NCI-H524 treated with DMSO at 0.1 percent for 48 hours (cell line): ENCODE measurements at regions not wholly inside any gene's neighbourhood (a gene's known extent, or its start where the extent isn't known, plus 50 kb on each side); places are given as distances from the start of the nearest gene placed in this dataset.

Experiments
- DNase-seq: peaks from one replicate; lab custom pipeline; 2025; lab: John Stamatoyannopoulos, UW

DNA sequence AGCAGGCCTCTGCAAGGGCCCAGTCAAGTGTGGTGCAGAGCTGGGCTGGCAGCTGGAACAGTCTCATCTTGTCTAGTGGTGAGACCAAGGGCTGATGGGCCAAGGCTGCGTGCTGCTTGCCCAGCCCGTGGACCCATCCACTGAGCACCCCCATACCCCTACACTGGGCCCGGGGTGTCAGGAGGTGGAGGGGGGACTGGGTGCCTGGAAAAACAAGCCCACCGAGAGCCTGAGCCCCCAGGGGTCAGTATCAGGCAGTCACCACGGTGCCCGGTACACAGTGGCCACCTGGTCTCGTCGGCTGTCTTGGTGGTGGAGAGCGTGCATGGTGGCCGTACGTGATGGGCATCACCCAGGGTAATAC is 238.3 kb downstream of the SEC14L1 start:
- DNase-seq: no peak

GRCh38 chr17:77379832-77380231 is 239.1 kb downstream of the SEC14L1 start:
- DNase-seq: no peak

GRCh38 chr17:77380395-77381184 is 239.8 kb downstream of the SEC14L1 start:
- no peak for DNase-seq

- no peak for DNase-seq
These were observed 240.5 kb downstream of the SEC14L1 start for GRCh38 chr17:77381185-77381700.

GRCh38 chr17:77381731-77382130 is 241.0 kb downstream of the SEC14L1 start:
- DNase-seq: no peak

DNA sequence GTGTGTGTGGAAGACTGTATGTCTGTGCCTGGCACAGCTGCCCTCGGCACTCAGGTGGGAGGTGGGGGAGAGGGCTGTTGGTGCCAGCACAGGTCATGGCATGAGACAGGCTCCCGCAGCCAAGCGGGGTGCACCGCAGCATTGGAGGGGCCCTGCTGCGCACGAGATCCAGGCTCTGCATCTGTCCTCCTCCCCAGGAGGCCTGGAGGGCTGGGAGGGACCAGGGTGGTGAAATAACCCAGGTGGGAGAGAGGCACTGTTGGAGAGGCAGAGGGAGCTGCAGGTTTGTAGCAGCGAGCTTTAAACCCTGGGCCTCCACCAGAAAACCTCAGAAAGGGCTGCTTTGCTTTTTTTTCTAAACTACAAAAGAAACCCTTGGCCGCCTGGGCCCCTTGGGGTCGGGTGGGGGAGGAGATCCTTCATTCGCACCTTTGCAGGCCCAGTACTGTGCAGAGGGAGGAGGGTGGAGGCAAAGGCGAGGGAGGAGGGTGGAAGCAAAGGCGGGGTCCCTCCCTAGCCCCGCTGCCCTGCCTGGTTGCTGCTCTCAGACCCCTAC is 241.7 kb downstream of the SEC14L1 start:
- no peak for DNase-seq

- no peak for DNase-seq
These were observed 242.3 kb downstream of the SEC14L1 start for GRCh38 chr17:77382966-77383612.

- DNase-seq: no peak
These were observed 243.1 kb downstream of the SEC14L1 start for GRCh38 chr17:77383613-77384608.

- no peak for DNase-seq
These were observed 245.2 kb downstream of the SEC14L1 start for GRCh38 chr17:77385750-77386501.

GRCh38 chr17:77386502-77387192 is 245.9 kb downstream of the SEC14L1 start:
- DNase-seq: no peak

GRCh38 chr17:77387891-77388290 is 247.1 kb downstream of the SEC14L1 start:
- no peak for DNase-seq

DNA sequence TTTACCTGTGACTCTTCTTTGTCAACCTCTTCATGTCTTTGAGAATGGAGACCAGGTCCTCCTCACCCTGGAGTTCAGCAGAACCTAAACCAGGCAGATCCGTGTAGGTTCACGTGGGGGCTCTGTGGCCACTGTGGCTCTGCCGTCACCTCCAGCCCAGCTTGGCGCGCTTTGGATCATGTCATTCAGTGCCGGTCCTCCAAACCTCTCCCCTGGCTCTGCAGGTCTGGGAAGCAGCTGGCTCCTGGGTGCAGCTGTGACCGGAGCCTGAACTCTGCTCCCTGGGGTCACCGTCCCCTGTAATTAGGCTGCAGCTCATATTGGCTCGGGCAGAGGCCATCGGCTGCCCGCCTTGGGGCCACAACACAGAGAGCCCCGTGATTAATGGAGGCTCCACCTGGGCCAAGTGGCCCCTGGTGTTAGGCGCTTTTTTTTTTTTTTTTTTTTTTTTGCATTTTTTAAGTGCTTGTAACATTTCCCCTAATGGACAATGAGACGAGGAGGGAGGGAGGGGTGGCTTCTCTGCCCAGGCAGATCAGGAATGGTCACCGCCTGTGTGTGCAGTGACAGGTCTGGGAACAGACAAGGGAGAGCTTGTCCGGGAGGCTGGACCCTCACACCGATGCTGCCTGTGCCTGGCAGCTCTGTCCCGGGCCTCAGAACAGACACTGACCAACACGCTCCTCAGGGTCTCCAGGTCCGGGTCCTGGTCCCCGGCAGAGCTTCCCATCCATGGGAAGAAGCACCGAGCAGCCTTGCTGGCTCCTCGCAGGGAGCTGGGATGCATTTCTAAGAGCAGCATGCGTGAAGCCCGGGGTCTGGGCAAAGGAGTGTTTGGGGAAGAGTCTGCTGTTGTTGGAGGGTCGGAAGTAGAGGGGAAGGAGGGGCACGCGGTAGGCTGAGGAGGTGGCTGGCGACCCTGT is 247.9 kb downstream of the SEC14L1 start:
- DNase-seq: no peak

DNA sequence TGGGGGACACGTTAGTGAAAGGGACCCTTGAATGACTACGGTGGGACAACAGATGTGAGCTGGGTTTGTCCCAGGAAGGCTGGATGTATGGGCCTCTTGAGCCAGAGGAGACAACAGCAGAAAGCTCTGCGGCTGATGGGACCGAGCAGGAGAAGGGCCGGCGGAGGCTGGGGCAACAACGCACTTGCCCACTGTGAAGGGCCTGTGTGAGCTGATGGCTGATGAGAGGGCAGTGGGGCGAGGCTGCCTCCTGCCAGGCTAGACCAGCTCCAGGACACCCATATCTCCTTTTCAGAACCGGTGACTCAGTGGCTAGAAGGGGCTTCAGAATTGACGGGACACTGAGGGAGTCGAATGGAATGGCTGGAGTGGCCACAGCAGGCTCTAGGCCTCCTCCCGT is 250.1 kb downstream of the SEC14L1 start:
- DNase-seq: no peak

- no peak for DNase-seq
These were observed 251.1 kb downstream of the SEC14L1 start for GRCh38 chr17:77391668-77392375.

GRCh38 chr17:77392376-77393273 is 251.9 kb downstream of the SEC14L1 start:
- no peak for DNase-seq

GRCh38 chr17:77393274-77393600 is 252.5 kb downstream of the SEC14L1 start:
- DNase-seq: no peak

DNA sequence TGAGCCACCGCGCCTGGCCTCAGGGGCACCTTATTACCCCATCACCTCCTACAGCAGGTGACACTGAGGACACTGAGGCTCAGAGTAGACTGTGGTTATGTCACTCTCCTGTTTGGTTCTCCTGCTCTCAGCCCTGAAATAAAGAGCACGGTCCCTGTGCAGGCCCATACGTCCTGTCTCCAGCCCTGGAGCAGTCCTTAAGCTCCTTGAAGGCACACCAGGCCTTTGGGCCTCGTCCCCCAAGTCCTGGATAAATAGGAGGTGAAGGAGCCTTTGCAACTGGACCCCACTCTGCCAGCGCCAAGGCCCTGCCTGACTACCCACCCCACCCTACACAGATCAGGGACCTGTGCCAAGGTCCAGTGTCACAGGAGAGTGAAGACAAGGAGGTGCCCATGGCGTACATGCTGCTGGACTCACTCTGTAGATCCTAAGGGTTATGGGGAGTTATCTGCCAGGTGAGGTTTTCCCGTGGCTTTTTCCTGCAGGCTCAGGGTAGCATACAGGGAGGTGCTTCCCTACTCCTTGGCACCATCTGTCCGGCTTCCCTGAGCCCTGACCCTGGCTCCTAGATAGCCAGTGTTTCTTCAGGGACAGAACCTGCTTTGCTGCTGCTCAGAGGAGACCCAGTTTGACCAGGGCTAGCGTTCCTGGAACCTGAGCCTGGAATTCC is 253.2 kb downstream of the SEC14L1 start:
- DNase-seq: no peak
